ENCODE measurements at regions not wholly inside any gene's neighbourhood (a gene's known extent, or its start where the extent isn't known, plus 50 kb on each side); places are given as distances from the start of the nearest gene placed in this dataset.
"Not testable (repeated sequence)": the region's sequence is repeated elsewhere in the genome, so short reads cannot be mapped to it uniquely, and the experiment has no call there.

GRCh38 chr2:34229998-34230397 is 630.9 kb upstream of the FAM98A start:
- ATAC-seq (no peak), DNase-seq (no peak)
- H3K9me3 ChIP-seq: no peaks in the 10 kb centered on the region
- H3K27ac ChIP-seq: no peak overlapping the region
- TF ChIP-seq, protein P1, sequence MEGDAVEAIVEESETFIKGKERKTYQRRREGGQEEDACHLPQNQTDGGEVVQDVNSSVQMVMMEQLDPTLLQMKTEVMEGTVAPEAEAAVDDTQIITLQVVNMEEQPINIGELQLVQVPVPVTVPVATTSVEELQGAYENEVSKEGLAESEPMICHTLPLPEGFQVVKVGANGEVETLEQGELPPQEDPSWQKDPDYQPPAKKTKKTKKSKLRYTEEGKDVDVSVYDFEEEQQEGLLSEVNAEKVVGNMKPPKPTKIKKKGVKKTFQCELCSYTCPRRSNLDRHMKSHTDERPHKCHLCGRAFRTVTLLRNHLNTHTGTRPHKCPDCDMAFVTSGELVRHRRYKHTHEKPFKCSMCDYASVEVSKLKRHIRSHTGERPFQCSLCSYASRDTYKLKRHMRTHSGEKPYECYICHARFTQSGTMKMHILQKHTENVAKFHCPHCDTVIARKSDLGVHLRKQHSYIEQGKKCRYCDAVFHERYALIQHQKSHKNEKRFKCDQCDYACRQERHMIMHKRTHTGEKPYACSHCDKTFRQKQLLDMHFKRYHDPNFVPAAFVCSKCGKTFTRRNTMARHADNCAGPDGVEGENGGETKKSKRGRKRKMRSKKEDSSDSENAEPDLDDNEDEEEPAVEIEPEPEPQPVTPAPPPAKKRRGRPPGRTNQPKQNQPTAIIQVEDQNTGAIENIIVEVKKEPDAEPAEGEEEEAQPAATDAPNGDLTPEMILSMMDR (IDR thresholded peaks at IDR 0.05): no peak
- TF ChIP-seq POLR2A (IDR thresholded peaks at IDR 0.05): no peak
- peaks cover 8% of the 10 kb centered on the region for H3K4me1 ChIP-seq
- H3K27me3 ChIP-seq: no peaks in the 10 kb centered on the region
- no peak overlapping the region for H3K4me3 ChIP-seq
- intact Hi-C loops (cut with DNase I): no loop called here
- no peaks in the 10 kb centered on the region for H3K36me3 ChIP-seq (replicated peaks in 1 of 2; ENCODE audit: insufficient read depth in 1 of 2, low read depth in 2 of 2)
- 63 to 69% methylated on average over 1 of the region's 1 CpG for WGBS, 2 donors

DNA sequence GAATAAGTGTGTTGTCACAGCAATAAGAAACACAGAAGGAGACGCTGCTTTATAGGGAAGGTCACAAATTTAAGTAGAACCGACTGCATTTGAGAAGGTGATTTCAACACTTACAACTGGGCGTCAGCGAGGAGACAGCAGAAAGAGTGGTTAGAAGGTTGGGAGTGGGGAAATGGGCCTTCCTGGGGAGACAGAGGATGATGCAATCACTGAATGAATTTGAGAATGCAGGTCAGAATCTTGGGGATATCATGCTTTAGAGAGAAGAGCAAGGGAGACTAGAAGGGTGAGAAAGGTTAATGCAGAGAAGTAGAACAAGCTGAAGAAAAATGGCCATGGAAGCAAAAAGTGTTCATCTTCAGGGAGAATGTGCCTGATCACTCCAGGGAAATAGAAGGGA is 616.1 kb upstream of the FAM98A start:
- Histone ChIP-seq H3K27me3 (no peaks in the 10 kb centered on the region), H3K4me1 (peaks cover 6% of the 10 kb centered on the region), H3K27ac (no peak overlapping the region), H3K4me3 (no peak overlapping the region), H3K9me3 (no peaks in the 10 kb centered on the region), H3K36me3 (replicated peaks in 1 of 2; ENCODE audit: insufficient read depth in 1 of 2, low read depth in 2 of 2) (no peaks in the 10 kb centered on the region)
- intact Hi-C loops (cut with DNase I): no loop called here
- ATAC-seq: no peak
- 86 to 92% methylated on average over 4 of the region's 4 CpGs for WGBS, 2 donors
- no peak for DNase-seq
- TF ChIP-seq, protein P1 (IDR thresholded peaks at IDR 0.05): no peak
- TF ChIP-seq POLR2A (IDR thresholded peaks at IDR 0.05): no peak

GRCh38 chr2:34210382-34210781 is 611.3 kb upstream of the FAM98A start:
- H3K27ac ChIP-seq; H3K4me3 ChIP-seq; H3K27me3 ChIP-seq; ATAC-seq; H3K4me1 ChIP-seq; H3K9me3 ChIP-seq; H3K36me3 ChIP-seq (replicated peaks in 1 of 2; ENCODE audit: insufficient read depth in 1 of 2, low read depth in 2 of 2); intact Hi-C loops (cut with DNase I); DNase-seq: not testable (repeated sequence)
- WGBS, 2 donors: 87 to 90% methylated on average over 8 of the region's 8 CpGs

- TF ChIP-seq, protein P1 (IDR thresholded peaks at IDR 0.05): no peak
- no peak for TF ChIP-seq POLR2A (IDR thresholded peaks at IDR 0.05)
- intact Hi-C loops (cut with DNase I): no loop called here
- H3K36me3 ChIP-seq (replicated peaks in 1 of 2; ENCODE audit: insufficient read depth in 1 of 2, low read depth in 2 of 2): no peaks in the 10 kb centered on the region
- H3K4me1 ChIP-seq: peaks cover 8% of the 10 kb centered on the region
- ATAC-seq: no peak
- H3K27me3 ChIP-seq: no peaks in the 10 kb centered on the region
- H3K9me3 ChIP-seq: peaks cover 0 to 2% (median 0%) of the 10 kb centered on the region in 3 donors
- WGBS, 2 donors: 88 to 91% methylated on average over 1 of the region's 1 CpG
- H3K4me3 ChIP-seq: no peak overlapping the region
- no peak for DNase-seq
- no peak overlapping the region for H3K27ac ChIP-seq
Measured at GRCh38 chr2:34204560-34204959, 605.5 kb upstream of the FAM98A start.

GRCh38 chr2:34201099-34201498 is 602.0 kb upstream of the FAM98A start:
- ATAC-seq (no peak), DNase-seq (no peak)
- Histone ChIP-seq H3K4me3 (no peak overlapping the region), H3K4me1 (peaks cover 8% of the 10 kb centered on the region), H3K36me3 (replicated peaks in 1 of 2; ENCODE audit: insufficient read depth in 1 of 2, low read depth in 2 of 2) (no peaks in the 10 kb centered on the region), H3K27ac (no peak overlapping the region), H3K27me3 (no peaks in the 10 kb centered on the region), H3K9me3 (no peaks in the 10 kb centered on the region)
- intact Hi-C loops (cut with DNase I): no loop called here
- TF ChIP-seq POLR2A (IDR thresholded peaks at IDR 0.05): no peak
- TF ChIP-seq, protein P1 (IDR thresholded peaks at IDR 0.05): no peak
- WGBS, 2 donors: 82 to 83% methylated on average over 1 of the region's 1 CpG
